CD4-positive, alpha-beta T cell treated with Interferon gamma for 1 hour (primary cell): ENCODE measurements at regions not wholly inside any gene's neighbourhood (a gene's known extent, or its start where the extent isn't known, plus 50 kb on each side); places are given as distances from the start of the nearest gene placed in this dataset.
"Not testable (repeated sequence)": the region's sequence is repeated elsewhere in the genome, so short reads cannot be mapped to it uniquely, and the experiment has no call there.

Experiments
- DNase-seq: peaks from one replicate; pipeline ENCODE4 v3.0.0-alpha.2; 2020

- DNase-seq = no peak
Measured at GRCh38 chr1:172931340-172931739, 119.4 kb downstream of the TNFSF18 start.

- DNase-seq = no peak
Measured at GRCh38 chr1:172931761-172932160, 119.0 kb downstream of the TNFSF18 start.

- DNase-seq = no peak
Measured at GRCh38 chr1:172932981-172933380, 117.8 kb downstream of the TNFSF18 start.

DNA sequence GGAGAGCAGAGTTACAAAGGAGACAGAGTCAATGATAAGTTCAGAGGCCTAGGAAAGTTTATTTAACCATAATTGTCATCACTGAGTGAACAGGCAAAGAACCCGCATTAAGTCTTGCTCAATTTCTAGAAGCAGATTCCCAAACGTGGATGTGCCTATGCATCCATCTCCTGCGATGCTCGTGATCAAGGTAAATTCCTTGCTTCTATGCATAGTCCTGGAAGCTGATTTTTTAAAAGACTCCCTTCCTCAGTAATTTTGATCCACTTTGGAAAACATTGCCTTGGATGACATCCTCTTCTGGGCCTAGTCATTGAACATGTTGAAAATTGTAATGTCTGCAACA is 116.4 kb downstream of the TNFSF18 start:
- no peak for DNase-seq

DNA sequence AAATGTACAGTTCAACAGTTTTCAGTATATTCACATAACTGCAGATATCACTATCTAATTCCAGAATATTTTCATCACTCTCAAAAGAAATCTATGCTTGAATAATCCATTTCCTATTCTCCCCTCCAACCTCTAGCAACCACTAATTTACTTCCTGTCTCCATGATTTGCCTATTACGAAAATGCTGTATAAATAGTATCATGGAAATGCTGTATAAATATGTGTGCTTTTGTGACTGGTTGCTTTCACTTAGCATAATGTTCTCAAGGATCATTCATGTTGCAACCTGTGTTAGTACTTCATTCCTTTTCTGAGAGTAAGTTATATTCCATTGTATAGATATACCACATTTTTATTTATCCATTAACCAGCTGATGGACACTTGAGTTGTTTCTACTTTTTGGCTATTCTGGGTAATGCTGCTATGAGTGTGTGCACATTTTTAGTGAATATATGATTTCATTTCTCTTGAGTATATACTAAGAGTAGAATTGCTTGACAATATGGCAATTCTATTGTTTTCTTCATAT is 115.6 kb downstream of the TNFSF18 start:
- no peak for DNase-seq

- no peak for DNase-seq
Measured at GRCh38 chr1:172936088-172936645, 114.6 kb downstream of the TNFSF18 start.

DNA sequence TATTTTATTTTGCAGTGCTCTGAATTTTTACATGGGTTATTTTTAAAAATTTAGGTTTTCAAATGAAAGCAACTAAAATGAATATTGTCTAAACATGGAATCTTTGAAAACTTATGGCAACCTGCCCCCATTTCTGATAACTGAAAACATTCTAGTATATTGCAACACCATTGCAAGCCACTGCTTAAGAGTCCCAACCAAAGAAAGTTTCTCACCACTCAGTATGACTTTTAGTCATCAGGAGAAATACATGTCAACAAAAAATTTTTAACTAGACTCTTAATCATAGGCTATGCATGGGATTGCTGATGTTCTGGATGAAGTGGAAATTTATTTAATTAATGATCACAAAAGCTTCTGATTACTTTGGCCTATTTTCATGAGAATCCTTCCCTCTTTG is 112.1 kb downstream of the TNFSF18 start:
- DNase-seq = no peak

- no peak for DNase-seq
Measured at GRCh38 chr1:172939475-172939874, 111.3 kb downstream of the TNFSF18 start.

DNA sequence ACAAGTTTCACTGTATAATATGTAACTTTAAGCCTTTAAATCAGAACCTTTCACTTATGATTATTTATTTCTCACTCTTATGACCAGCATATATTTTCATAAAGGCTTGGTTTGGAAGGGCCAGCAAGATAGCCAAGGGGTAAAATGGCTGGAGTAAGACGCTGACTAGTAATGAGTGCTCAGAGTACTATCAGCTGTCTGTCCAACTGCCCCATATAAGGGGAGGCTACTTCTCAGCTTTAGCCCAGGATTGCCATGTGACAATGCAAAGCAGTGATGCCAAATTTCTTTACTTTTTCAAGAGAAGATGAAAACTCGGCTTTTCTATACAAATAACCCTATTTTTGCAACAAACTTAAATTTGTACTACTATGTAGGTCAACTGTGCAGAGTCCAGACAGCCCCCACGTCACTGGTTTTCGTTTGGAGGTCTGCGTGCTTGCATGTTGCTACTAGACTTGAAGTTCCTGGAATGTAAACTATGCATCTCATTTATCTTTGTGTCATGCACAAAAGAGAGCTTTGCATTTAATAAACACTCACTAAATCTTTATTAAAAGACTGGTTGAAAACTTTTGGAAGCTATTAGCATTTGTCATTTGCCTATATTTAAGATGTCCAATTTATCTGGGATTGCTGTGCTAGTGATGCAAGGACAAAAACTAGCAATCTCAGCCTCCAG is 110.4 kb downstream of the TNFSF18 start:
- DNase-seq = no peak

- DNase-seq = no peak
Measured at GRCh38 chr1:172941471-172941870, 109.3 kb downstream of the TNFSF18 start.

DNA sequence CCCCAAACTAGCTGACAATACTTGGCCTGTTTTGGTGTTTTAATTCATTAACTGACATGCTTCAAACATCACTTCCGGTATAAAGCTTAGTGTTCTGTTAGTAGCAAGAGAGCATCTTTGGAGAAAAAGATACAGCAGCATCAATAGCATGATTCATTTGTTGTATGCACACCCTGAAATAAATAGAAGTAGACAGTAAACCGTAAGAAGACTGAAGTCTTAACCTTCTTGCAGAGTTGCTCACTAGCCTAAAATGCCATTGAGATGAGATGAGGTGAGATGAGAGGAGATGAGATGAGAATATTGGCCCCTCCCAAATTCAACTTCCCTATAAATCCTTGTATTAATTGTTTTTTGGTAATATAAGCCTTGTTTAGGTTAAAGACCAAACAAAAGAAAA is 108.8 kb downstream of the TNFSF18 start:
- DNase-seq = no peak

DNA sequence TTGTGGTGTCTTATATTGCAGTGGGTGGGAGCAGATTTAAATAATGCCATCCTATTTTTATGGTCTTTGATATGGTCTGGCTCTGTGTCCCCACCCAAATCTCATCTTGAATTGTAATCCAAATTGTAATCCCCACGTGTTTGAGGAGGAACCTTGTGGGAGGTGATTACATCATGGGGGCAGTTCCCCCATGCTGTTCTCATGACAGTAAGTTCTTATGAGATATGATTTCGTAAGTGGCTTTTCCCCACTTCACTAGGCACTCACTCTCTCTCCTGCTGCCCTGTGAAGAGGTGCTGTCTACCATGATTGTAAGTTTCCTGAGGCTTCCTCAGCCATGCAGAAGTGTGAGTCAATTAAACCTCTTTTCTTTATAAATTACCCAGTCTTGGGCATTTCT is 107.6 kb downstream of the TNFSF18 start:
- not testable (repeated sequence) for DNase-seq

DNA sequence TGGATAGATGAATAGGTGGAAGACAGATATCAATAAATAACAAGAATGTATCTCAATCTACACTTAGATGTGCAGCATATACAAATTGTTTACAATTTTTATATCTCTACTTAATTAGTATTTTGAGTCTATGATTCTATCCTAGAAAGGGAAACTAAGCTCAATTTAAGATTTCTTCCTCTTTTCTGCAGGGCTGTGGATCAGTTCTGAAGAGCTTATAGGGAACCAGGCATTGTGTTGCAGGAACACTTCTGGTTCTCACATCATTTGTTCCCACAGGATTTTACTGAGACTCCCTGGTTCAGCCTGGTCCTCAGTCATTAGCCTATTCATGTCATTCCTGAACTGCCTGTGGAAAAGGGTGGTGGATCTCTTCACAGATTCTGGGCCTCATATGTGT is 105.8 kb downstream of the TNFSF18 start:
- no peak for DNase-seq

DNA sequence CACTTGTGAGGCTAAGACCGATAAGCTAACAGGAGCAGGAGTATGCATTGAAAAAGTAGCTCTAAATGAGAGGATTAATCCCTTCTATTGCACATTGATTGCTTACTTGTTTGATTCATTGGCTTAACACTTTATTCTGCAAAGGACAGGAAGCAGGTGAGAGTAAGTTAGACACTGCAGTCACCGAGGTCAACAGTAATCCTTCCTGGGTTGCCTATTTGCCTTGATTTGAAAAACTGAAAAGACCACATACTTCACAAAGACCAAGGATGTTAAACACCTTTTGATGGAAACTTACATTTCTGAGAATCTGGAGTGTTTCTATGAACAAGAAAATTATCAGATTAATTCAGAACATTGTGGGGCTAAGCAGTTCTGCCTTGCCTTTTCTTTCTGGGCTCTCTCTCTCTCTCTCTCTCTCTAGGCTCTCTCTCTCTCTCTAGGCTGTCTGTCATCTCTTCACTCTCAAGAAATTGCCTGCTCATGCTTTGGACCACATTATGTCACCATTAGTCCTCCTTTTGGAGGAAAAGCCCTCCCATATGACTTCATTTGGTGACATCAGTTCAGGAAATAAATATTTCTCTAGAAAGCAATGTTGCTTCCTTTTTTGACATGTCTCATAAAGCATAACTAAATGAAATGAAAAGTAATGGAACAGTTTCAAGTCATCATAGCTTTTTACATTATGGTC is 103.8 kb downstream of the TNFSF18 start:
- no peak for DNase-seq

GRCh38 chr1:172948457-172948856 is 102.3 kb downstream of the TNFSF18 start:
- no peak for DNase-seq

DNA sequence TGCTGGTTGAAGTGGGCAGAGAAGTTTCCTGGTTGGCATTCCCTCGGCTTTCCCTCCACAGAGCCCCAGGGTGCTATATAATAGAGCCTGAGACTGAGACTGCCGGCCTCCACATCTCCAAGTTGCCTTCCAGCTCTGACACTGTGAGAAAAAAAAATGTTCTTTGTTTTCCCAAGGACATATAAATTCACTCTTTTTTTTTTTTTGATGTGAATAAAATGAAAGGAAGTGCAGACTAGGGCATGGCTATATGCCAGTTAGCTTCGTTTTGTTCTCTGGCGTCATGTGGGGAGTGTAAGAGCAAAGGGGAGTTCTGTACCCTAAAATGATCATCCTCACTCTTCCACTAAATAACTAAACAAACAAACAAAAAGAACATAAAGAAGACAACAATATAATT is 101.6 kb downstream of the TNFSF18 start:
- DNase-seq = no peak

- DNase-seq = no peak
Measured at GRCh38 chr1:172950528-172950927, 100.2 kb downstream of the TNFSF18 start.

DNA sequence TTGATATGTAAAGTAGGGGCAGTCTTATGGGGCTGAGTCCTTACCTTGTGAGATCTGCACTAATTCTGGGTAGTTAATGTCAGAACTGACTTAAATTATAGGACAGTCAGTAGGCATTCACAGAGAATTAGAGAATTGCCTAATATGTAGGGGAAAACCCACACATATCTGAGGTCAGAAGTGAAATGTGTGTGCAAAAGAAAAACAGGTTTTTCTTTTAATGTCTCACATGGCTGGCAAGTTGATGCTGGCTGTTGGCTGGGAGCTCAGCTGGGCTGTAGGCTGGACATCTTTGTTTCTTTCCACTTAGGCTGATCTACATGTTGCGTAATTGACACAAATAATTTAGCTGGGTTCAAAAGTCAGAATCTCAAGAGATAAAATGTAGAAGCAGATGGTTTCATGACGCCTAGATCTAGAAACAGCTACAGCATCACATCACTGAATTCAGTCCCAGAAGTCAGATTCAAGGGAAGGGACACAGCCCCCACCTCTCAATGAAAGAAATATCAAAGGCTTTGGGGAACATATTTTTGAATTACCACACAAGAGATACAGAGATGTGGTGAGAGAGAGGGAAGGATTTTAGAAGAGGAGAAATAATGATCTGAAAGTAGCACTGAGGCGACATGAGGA is 98.9 kb downstream of the TNFSF18 start:
- no peak for DNase-seq

GRCh38 chr1:172952516-172952915 is 98.2 kb downstream of the TNFSF18 start:
- no peak for DNase-seq

GRCh38 chr1:172954476-172955150 is 96.1 kb downstream of the TNFSF18 start:
- no peak for DNase-seq

- DNase-seq = no peak
Measured at GRCh38 chr1:172955161-172955815, 95.5 kb downstream of the TNFSF18 start.

GRCh38 chr1:172956871-172957270 is 93.9 kb downstream of the TNFSF18 start:
- no peak for DNase-seq

DNA sequence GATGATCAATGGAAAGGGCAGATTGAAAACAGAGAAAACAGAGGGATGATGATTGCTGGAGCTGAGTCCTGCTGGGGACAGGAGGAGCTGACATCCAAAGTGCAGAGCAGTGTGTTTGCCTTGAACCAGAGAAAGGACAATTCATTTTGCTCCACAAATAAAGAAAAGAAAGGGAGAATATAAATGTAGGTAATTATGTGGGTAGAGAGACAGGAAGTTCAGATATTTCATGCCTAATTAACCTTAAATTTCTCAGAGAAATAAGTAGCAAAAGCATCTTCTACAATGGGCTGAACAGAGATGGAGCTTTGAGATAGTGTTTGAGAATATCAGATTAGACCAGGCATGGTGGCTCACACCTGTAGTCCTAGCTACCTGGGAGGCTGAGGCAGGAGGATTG is 93.2 kb downstream of the TNFSF18 start:
- DNase-seq = no peak
